NCI-H1092 (cell line): ENCODE measurements at regions not wholly inside any gene's neighbourhood (a gene's known extent, or its start where the extent isn't known, plus 50 kb on each side); places are given as distances from the start of the nearest gene placed in this dataset.
"Not testable (repeated sequence)": the region's sequence is repeated elsewhere in the genome, so short reads cannot be mapped to it uniquely, and the experiment has no call there.

Source experiments
- DNase-seq: peaks from one replicate; lab custom pipeline; 2025; lab: John Stamatoyannopoulos, UW

GRCh38 chr7:81361769-81362312, 408.0 kb downstream of the HGF start:
- no peak for DNase-seq

GRCh38 chr7:81355911-81356310, 413.9 kb downstream of the HGF start:
- no peak for DNase-seq

DNA sequence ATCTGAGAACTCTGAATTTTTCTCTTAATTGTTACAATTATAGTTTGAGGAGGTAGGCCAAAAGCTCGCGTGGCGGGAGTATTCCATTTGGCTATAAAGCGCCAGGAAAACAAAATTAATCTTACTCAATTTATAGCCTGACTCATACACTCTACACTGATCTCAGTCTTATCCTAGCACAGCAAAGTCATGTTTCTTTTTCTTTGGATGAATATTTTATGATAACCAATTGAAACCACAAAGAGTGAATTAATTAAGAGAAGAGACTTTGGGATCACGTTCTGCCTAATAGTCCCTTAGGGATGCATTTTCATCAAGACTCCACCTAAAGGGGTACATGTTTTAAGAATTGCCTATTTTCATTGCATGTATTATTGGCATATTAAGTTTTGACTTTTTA, 420.8 kb downstream of the HGF start:
- DNase-seq = no peak

DNA sequence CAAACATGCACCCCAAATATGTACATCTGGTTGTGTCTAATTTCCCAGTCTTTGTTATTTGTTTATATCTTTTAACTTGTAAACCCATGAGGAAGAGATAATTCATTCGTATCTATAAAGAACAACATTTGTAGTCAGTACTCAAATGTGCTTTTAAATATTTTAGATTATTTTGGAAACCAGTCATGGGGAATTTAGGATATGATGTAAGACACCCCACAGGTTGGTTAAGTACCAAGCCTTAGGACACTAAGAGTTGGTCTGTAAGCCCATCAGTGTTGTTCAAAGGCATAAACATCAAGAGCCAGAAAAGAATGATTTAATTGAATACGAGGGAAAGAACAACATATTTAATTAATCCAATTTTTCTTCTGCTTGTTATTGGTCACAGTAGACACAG, 421.1 kb upstream of the SEMA3C start:
- DNase-seq = no peak

DNA sequence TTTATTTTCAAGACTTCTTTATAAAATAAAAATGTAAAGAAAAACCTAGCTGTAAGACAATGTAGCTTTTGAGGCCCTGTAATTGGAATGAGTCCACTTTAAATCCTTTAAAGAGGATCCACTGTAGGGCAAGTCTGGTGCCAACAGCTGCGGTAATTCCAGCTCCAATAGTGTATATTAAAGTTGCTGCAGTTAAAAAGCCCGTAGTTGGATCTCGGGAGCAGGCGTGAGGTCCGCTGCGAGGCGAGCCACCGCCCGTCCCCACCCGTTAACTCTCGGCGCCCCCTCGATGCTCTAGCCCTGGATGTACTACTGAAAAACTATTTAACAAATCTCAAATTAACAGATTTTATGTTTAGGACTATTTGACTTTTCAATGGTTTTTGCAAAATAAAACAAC, 414.7 kb upstream of the SEMA3C start:
- no peak for DNase-seq

DNA sequence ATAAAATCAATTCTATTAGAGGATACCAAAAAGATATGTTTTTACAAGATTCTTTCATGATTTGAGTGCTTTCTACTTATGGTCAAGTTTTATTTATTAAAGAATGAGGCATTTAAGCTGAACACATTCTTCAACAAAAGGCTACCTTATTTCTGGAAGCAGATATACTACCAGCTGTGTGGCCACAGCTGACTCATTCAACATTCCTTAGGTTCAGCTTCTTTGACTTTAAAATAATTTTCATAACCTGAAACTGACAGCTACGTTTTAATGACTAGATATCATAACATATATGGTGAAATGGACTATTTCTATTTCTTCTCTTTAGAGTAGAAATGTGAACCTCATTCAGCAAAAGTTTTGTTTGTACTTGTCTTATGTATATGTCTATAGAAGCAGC, 414.2 kb upstream of the SEMA3C start:
- no peak for DNase-seq

GRCh38 chr7:81331061-81332018, 412.5 kb upstream of the SEMA3C start:
- no peak for DNase-seq

- no peak for DNase-seq
Observed at GRCh38 chr7:81330108-81330507, 411.3 kb upstream of the SEMA3C start.

- no peak for DNase-seq
Observed at GRCh38 chr7:81327468-81328266, 408.8 kb upstream of the SEMA3C start.

DNA sequence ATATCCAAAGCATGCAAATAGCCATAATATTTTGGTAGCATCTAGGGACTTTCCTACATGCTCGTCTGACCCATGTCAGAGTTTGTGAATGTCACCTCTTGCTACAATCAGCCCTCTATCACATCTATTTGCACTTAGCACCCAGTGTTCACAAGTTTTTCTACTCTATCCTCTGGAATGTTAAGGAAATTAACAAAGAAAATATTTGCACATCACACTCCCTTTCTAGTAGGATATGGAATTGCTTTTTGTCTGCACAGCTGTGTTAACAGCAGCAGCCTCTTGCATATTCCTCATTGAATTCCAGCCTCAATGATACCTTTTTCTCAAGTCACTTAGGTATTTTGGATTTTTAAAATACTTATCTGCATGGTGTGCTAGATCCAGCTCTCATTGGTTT, 403.1 kb upstream of the SEMA3C start:
- DNase-seq = no peak

DNA sequence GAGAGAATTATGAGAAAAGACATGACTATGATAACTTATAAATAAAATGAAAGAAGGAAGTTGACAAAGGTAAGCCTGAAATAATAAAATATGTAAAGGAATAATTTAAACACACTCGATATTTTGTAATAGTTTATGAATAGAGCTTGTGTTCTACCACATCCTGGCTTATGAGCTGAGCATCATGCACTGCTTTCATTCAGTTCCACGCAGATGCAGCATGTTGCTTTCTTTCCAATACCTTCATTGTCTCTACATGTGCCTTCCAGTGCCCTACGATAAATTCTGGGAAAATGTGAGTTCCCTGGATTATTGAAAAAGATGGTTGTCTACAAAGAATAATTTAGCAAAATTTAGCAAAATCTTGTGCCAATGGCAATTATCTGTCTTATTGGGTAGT, 398.9 kb upstream of the SEMA3C start:
- no peak for DNase-seq

DNA sequence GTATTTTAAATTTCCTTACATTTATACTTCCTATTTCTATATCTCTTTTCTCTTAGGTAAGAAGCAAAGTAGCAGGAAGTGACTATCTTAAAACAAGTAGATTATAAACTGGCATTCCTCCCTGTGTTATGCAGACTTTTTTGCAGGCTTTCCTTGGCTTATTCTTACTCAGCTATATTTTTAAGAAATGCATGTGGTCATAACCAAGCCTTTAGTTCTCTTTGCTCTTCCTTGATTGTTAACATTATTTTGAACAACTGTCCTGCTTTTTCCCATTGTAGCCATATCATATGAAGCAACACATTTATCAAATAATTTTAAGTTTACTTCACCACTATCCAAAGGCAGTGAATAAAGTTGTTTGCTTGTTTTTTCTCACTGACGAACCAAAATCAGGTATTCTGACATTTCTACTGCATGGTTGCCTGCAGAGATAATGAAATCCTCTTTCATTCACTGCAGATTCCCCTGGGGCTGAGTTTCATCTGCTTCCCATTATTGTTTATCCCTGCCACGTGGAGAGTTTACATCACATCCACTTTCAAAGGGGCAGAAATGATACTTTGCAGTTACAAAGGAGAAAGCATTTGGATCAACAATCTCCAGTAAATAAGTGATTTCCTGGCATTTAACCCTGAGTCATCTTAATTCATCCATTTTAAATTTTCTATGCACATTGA, 389.9 kb upstream of the SEMA3C start:
- DNase-seq = no peak

GRCh38 chr7:81301815-81302214, 383.0 kb upstream of the SEMA3C start:
- DNase-seq = no peak

- no peak for DNase-seq
Observed at GRCh38 chr7:81300753-81301152, 381.9 kb upstream of the SEMA3C start.

GRCh38 chr7:81299711-81300110, 380.9 kb upstream of the SEMA3C start:
- no peak for DNase-seq

GRCh38 chr7:81298951-81299666, 380.3 kb upstream of the SEMA3C start:
- no peak for DNase-seq

GRCh38 chr7:81297317-81297716, 378.5 kb upstream of the SEMA3C start:
- no peak for DNase-seq

- no peak for DNase-seq
Observed at GRCh38 chr7:81296726-81297125, 377.9 kb upstream of the SEMA3C start.

GRCh38 chr7:81294897-81295515, 376.2 kb upstream of the SEMA3C start:
- no peak for DNase-seq

DNA sequence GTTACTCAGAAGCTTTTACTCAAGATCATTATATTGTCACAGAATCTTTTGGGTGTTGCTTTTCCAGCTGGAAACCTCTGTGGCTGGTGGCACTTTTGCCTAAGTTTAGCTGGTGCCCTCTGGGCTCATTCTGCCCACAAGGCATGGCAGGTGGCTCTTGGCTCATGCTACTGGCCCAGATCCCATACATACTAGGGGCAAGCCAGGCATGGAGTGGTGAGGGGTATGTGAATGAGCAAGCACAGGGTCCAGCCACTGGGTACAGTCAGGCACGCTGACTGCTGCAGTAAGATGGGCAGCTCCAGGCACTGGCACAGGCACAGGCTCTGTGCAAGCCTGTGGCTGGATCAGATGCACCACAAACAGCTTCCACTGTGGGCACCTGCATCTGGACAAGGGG, 375.0 kb upstream of the SEMA3C start:
- DNase-seq = no peak

DNA sequence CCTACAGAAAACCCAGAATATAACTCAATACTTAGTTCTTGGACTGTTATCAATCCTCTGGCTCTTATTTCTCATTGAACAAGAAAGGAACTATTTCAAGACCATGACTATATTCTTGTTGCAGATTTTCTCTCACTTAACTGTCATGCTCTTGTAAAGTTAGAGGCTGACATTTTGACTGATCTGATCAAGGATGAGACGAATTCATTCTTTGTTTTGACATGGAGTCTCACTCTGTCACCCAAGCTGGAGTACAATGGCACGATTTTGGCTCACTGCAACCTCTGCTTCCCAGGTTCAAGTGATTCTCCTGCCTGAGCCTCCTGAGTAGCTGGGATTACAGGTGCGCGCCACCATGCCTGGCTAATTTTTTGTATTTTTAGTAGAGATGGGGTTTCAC, 367.9 kb upstream of the SEMA3C start:
- DNase-seq = not testable (repeated sequence)
